Stimulated activated CD8-positive, alpha-beta memory T cell treated with anti-CD3 and anti-CD28 coated beads, Interleukin-4, amount 100 ng/mL, for 24 hours (primary cell): ENCODE measurements at regions not wholly inside any gene's neighbourhood (a gene's known extent, or its start where the extent isn't known, plus 50 kb on each side); places are given as distances from the start of the nearest gene placed in this dataset.

Source experiments
- DNase-seq: peaks from one replicate; pipeline ENCODE4 v3.0.0-alpha.2; 2020; ENCODE audit warnings: low read depth

DNA sequence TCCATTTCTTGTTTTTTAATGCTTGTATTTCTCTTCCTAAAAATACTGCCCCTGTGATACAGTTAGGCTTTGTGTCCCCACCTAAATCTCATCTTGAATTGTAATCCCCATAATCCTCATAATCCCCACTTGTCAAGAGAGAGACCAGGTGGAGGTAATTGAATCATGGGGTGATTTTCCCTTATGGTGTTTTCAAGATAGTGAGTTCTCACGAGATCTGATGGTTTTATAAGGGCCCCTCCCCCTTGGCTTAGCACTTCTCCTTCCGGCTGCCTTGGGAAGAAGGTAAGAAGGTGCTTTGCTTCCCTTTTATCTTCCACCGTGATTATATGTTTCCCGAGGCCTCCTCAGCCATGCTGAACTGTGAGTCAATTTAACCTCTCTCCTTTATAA, 227.4 kb downstream of the MAN2A1 start:
- no peak for DNase-seq

DNA sequence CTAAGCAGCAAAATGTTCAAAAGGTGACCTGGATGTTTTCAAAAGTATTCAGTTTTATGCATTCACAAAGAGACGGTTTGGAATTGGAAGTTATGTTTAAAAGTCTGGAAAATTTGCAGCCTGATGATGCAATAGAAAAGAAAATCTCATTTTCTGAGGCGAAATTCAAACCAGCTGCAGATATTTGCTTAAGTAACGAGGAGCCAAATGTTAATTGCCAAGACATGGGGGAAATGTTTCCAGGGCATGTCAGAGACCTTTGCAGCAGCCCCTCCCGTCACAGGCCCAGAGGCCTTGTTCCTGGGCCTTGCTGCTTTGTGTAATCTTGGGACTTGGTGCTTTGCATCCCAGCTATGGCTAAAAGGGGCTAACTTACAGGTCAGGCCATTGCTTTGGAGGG, 228.2 kb downstream of the MAN2A1 start:
- DNase-seq, result no peak

DNA sequence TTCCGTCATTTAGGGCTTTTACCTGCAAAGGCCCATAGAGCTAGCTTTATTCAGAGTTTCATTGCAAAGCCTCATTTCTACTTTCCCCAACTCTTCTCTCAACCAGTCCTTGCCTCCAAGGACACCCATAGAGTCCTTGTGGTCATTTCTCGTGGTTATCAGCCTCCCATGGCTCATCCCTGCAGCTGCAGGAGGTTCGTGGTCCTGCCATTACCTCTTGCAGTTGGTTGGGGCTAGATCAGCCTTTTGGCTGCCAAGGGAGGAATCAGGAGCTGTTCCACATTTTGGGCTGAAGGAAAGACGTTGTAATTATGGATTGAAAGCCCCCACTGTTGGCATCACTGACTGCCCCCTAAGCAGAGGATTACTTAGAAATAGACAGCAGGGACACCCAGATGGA, 231.0 kb downstream of the MAN2A1 start:
- DNase-seq, result no peak

DNA sequence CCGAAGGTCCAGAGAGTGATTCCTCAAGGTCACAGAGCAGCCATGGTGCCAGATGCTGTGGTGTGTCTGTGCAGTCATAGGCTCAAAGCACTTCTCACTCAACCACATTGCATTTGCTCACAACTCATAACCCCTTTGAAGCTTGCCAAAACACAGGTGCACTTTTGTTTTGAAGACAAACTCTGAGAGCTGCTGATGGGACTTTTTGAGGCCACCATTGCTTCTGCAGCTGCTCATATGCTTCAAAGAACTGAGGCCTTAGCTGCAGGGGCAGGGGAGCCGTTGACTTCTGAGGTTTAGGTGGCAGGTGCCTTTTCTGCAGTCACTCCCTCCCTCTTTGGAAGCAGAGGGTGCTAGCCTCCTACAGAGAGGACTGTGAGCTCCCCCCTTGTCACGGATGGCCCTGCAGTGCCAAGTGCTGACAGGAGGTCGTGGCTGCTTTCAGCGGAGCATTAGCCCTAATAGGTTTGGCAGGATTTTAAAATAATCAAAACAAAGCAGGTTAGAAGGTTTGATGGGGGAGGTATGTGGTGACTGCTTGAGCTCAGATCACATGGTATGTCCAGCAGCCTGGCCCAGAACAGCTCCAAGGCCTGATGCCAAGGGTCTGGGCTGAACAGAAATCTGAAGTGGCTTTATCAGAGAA, 232.1 kb downstream of the MAN2A1 start:
- DNase-seq, result no peak

DNA sequence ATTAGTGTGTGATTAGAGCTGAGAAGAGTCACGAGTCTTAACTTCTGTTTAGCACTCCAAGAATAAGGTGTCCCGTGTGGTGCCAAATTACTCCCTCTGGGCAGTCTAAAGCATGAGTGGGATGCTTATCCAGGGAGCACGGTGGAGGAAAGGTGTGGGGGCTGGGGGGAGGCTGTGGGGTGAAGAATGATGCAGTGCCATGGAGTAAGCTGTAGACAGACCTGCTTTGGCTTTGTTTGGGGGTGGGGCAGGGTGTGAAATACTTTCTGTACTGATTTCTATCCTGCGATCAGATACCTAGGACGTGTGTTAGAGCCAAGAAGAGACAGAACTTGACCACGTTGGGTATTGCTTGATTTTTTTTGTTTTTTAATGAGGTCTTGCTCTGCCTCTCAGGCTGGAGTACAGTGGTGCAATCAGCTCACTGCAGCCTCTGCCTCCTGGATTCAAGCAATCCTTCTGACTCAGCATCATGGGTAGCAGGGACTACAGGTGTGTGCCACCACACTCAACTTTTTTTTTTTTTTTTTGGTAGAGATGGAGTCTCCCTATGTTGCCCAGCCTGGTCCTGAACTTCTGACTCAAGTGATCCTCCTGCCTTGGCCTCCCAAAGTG, 232.8 kb downstream of the MAN2A1 start:
- DNase-seq, result no peak

DNA sequence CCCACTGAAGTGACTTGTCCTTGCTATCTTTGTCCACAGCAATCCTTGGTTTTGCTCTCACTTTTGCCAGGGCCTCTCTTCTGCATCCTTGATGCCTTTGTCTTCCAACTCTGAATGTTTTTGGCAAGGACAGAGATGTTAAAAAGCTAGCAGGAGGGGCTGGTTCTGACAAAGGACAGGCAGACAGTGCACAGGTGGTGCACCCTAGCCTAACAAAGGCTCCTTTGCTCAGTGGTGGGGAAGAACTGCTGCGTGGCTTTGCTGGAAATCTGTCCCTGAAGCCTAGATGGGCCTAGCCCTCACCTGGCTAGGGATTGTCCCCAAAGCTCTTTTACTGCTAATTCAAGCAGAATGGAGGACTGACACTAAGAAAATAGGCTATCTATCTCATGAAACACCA, 233.5 kb downstream of the MAN2A1 start:
- no peak for DNase-seq

DNA sequence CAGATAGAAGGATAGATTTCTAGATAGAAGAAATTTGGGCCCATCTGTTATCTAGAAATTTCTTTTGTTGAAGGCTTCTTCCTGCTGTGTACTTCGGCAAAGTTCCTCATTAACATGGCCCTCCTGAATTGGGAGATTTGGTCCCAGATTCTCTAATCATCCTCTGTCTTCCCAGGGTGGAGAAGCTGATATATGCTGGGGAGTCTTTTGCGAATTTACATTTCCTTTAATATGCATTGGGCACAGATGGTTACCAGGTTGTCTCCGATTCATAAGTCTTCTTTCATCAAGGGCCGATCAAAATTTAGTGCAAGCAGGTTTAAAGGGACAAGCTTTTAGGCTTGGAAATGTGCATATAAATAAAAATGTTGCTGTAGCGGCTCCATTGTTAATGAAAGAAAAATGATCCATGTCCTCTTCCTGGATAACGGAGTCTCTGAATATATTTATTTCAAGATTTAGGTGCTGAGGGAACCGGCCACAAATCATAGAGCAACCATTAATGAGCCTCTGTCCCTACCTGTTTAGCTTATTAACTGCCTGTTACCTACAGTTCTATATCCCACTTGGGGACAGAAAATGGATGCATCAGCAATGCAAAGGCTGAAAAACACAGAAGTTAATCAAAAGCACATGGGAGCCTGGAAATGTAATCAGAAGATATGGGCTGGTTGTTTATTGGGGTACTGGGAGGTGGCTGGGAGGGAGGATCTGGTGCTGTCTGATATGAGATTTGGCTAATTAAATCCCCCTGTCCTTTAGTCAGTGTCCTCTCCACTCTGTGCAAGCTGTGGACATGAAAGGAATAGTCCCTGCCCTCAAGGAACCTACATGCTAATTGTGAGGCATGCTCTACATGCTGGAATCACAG, 234.7 kb downstream of the MAN2A1 start:
- DNase-seq, result no peak

DNA sequence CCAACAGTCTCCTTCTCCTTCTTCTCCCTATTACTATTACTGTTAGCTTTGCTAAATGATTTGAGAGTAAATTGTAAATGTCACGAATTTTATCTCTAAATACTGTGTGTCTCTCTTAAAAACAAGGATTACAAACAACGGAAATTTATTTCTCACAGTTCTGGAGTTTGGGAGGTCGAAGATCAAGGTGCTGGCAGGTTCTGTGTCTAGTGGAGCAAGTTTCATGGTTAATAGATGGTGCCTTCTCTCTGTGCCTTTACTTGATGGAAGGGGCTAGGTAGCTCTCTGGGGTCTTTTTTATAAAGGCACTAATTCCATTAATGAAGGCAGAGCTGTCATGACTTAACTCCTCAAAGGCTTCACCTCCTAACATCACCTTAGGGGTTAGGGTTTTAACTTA, 237.9 kb downstream of the MAN2A1 start:
- DNase-seq, result no peak

DNA sequence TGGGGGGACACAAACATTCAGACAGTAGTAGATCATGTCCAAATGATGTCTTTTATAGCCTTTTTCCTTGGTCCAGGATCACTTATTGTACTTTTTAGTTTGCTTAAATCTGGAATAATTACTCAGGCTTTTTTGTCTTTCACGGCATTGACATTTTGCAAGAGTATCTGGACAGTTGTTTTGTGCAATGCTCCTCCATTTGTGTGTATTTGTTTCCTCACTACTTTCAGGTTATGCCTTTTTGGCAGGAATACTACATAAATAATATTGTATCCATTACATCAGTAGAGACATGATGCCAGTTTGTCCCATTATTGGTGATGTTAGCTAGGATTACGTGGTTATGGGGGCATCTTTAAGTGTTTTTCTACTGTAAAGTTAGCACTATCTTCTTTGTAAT, 238.3 kb downstream of the MAN2A1 start:
- DNase-seq, result no peak

DNA sequence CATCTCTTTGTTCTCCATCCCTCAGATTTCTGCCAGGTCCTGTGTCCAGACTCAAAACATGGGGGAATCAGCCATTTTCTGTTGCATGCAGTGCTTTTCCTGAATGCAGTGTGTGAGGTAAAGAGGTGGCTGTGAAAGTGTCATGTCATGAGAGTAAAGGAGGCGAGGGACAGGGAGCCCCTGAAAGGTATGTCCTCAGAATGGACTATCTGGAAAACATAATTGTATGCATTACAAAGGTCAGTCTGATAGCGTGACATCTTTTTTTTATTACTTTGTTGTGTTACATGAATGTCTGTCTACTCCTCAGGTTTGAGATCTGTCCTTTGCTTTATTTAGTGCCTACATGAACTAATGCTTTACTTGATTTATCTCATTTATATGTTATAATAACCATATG, 239.1 kb downstream of the MAN2A1 start:
- DNase-seq, result no peak

DNA sequence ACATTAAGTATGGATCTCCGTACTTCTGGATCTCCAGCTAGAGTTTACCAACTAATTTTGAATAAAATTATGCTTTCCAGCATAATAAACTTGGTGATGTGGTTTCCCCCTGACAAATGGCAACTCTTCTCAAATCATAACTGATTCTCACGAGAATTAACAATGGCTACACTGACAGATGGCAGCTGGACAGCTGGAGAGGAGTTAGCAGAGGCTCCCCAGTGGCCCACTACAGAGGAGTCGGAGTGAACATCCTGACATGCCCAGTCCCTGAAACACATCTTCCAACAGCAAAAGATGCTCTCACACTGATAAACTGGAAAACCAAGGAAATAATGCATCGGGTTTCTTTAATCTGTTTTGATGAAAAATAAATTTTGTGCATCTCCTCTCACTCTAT, 239.6 kb downstream of the MAN2A1 start:
- no peak for DNase-seq

DNA sequence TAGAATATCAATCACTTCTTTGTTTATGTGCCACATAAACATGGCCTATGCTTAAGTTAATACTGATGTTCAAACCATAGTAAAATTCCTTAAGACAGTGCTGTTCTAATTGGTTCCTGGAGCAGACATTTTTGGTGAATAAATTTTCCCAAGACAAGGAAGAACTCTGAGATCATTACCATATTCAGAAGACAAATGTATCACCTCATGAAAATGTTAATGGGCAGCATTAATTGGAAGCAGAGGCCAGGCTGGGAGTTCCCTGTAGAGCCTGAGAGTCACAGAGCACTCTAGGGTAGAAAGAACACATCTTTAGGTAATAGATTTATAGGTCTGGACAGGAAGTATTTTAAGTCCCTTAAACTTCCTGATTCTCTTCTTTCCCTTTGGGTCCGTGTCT, 240.2 kb downstream of the MAN2A1 start:
- DNase-seq, result no peak

DNA sequence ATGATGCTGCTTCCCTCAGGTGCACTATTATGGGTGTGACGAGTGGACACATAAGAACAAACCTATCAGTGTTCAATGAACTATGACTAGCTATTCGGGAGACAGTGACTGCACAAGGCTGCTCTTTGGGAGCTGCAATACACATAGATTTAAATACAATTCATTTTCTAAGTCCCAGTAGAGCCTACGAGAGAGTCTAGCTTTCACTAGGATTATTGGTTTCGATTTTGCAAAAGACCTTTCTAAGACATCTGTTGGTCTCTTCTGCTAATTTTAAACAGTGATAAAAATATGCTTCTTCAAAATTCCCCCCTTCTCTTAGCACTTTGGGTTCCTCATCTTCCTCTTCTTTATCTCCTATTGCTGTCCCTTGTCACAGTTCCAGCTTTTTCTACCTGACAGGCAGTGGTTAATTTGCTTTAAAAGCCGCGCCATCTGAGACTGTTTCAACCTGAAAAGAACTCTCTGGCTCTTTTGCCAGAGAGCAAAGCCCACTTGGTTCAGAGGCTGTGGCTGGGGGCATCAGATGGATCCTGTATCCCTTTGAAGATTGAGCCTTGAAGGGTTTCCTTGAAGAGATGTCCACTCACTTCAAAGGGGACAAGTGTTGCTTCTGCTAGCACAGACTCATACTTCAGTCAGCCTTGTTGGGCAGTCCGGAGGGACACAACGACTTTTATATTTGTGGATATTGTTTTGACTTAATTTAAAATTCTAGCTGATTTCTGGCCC, 241.5 kb downstream of the MAN2A1 start:
- no peak for DNase-seq

DNA sequence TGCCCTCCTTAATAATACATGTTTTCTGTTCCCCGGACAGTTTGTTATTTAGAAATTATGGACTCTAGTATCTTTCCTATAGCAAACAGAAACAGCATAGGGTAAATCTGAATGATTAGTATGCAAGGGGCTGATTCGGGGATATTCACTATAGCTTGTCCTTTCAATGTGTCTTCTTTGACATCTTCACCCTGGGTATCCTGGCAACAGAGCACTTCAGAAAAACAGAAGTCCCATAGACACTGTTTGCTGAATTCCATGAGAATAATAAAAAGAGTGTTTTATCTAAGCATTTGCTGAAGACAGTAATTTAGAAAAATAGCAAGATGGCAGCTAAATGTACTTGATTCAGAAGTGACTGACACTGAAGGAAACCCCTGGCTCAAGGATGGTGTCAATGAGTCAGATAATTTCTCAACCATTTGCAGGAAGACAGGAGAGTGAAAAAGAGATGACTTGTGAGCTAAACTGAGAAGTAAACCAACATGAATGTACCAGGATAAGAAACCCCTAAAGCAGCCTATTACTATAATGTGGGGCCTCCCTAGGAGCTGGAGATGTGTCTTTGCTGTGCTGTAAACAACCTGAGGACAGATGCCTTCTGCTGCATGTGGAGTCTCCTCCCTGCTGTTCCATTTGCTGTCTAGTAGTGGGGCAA, 246.2 kb downstream of the MAN2A1 start:
- no peak for DNase-seq

DNA sequence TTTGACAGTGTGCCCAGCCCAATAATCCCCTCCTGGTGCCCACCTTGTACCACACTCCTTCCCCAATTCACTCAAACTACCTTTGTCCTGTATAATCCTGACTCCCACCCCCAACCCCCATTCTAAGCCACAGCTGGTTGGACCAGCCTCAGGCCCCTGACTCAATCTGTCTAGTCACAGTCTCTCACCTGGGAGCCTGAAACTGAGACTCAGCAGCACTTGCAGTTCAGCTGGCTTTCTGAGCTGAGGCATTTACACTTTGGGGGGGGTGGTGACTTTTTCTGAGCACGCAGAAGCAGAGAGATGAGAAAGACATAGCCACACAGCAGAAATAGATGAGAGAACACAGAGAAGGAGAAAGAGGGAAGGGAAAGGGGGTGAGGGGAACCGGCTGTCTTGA, 247.3 kb downstream of the MAN2A1 start:
- DNase-seq, result no peak

DNA sequence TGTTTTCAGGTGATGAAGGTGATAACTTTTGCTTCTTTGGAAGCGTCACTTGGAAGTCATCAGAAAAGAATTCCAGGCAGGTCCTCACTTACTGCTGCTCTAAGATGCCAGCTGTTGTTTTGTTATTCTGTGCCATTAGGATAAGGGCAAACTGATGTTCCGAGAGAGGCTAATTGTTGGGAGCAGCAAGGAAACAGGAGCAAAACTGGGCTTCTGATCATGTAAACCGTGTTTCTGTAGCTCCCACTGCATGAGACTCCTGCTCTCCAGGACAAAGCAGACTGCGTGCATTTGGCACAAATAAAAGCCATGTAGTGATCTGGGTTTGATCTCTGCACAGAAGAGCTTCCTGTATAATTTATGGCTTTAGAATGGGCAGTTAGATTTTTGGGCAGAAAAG, 248.2 kb downstream of the MAN2A1 start:
- DNase-seq, result no peak

DNA sequence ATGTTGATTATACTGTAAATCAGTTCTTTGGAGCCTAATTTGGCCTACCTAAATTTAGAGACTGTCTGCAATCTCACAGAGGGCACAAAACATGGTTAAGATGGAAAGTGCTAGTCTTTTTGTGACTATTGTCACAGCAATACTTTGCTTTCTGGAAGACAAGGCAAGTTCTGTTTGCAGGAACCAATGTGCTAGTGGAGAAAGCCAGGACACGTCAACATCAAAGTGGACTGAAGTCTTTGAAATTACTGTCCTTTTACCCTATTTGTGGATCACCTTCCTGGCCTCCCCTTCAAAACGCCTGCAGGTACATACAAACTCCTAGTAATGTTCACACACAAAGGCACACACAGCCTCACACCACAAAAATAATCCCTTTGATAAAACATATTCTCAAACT, 248.7 kb downstream of the MAN2A1 start:
- DNase-seq, result no peak

DNA sequence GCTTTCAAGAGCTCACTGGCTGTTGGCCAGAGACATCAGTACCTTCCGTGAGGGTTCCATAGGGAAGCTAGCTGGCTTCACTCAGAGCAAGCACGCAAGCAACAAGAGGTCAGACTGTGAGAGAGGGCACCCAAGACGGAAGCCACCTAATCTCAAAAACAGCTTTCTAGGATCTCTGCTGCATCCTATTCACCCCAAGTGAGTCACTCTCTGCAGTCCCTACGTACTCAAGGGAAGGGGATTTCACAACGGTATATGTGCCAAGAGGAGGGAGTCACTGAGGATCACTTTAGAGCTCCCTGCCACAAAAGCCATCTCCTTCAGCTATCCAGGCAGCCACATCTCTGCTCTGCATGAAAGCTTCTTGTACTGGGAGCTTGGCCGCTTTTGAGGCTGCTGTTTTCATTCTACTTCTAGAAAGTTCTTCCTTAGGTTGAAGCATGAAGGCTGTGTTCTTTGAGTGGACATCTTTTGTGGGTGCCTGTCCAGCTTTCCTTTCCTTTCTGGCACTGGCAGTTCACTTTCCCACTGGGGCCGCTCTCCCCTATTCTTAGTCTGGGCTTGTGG, 249.5 kb downstream of the MAN2A1 start:
- no peak for DNase-seq

DNA sequence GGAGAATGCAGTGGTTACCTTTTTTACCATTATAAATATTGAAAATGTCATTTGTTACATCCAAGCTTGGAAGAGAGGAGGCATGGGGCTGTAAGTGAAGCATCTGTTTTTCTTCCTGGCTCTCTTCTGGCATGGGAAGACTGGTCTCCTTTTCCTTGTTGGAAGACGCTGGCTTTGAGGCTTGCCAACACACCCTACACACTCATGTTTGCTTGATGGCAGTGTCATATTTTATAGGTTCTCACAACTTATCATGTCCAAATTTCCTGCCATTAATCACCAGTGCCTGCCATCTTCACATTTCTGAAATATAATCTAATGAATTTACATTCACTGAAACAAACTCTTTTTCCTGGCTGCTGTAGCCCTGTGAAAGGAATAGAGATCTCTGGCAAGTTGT, 252.9 kb downstream of the MAN2A1 start:
- no peak for DNase-seq

DNA sequence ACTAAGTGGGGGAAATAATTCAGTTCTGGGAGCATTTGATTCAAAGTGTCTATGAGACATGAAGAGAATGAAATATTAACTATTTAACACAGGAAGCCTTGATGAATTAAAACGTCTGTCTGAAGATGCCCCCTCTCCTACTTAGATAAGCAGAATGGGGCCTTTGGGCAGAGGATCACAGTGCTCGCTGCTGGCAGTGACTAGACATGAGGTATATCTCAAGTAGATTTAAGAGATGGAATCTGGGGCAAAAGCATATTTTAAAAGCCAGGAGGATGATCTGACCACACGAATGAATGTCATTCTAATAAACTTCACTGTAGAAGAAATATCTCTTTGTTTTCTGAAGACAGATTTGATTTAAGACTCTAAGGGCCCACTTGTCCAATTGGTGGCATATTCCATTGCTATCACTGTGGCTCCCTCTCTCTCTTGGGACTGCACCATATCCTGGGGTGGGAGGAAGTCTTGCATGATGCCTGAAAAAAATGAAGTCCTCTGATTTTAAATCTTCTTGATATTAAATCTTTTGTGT, 254.0 kb downstream of the MAN2A1 start:
- DNase-seq, result no peak

DNA sequence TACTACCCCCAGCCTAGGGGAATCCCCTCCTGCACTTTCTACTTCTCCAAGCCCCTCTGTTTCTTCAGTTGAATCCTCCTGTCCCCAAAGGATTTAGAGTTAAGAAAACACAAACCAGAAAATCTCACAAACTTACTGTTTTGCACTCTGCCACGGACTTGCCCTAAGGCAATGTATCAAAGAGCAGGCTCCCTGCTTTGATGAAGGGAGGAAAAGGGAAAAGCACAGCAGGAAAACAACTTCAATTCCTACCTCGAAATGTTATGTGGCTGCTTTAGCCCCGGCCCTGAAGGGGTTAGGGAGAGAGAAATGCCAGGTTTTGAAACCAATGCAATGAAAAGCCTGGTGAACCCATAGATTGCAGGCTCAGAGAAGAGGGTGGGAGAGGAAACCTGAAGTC, 254.7 kb downstream of the MAN2A1 start:
- DNase-seq, result no peak
